H4 (cell line): ENCODE measurements at regions not wholly inside any gene's neighbourhood (a gene's known extent, or its start where the extent isn't known, plus 50 kb on each side); places are given as distances from the start of the nearest gene placed in this dataset.
"Not testable (repeated sequence)": the region's sequence is repeated elsewhere in the genome, so short reads cannot be mapped to it uniquely, and the experiment has no call there.

Source experiments
- DNase-seq: peaks from one replicate; pipeline ENCODE4 v3.0.0-alpha.2; 2015; ENCODE audit warnings: low spot score

- no peak for DNase-seq
These were observed 89.8 kb upstream of the MED13 start for GRCh38 chr17:62154909-62155308.

DNA sequence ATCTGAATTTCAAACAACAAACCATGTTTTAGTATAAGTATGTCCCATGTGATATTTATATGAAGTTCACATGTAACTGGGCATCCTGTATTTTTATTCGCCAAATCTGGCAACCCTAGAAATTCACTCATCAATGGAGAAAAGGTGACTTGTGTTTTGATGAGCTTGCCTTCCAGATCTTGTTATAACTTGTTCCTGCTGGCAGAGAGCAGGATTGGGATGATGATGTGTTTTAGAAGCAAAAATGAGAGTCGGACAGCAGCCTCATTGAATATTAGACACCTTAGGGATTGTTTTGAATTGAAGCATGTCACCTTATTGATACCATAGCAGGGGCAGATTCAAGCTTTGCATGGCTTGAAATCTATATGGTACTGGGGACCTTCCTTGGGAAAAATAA is 85.4 kb upstream of the MED13 start:
- no peak for DNase-seq

DNA sequence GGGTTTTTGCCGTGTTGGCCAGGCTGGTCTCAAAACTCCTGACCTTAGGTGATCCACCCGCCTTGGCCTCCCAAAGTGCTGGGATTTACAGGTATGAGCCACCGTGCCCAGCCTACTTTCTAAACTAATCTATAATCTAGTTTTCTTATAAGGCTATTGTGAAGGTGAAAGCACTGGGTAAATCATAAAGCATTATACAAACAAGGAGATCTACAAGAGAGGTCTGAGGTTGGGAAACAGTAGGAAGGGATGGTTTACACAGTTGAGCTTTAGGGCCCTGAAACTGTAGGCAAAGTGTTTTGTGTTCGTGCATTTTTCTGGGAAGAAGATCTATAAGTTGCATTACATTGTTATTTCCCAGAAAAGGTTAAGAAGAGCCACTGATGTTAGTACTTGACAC is 84.9 kb upstream of the MED13 start:
- DNase-seq, result no peak

DNA sequence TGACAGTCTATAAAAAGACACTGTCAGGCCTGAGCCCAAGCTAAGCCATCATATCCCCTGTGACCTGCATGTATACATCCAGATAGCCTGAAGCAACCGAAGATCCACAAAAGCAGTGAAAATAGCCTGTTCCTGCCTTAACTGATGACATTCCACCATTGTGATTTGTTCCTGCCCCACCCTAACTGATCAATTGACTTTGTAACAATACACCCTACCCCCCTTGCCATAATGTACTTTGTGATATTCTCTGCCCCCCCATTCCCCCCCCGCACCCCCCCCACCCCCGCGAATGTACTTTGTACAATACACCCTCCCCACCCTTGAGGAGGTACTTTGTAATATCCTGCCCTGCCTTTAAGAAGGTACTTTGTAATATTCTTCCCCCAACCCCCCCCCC is 82.2 kb upstream of the MED13 start:
- DNase-seq, result no peak

GRCh38 chr17:62140836-62141235 is 75.8 kb upstream of the MED13 start:
- no peak for DNase-seq

DNA sequence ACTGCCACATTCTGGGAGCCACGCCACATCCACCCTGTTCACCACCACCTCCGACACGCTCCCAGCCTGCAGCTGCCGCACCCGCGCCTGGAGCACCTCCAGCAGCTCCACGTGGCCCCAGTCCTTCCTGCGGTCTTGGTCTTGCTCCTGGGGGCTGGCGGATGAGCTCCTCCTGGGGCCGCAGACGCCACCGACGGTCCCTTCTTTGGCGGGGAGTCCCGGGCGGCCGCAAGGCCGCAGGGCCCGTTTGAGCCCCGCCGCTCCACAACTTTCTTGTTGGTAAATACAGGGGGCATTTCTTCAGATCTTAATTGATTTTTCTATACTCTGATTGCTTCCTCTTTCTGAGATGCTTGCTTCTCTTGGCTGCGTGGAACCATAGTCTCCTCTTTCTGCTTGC is 75.3 kb upstream of the MED13 start:
- DNase-seq, result no peak

DNA sequence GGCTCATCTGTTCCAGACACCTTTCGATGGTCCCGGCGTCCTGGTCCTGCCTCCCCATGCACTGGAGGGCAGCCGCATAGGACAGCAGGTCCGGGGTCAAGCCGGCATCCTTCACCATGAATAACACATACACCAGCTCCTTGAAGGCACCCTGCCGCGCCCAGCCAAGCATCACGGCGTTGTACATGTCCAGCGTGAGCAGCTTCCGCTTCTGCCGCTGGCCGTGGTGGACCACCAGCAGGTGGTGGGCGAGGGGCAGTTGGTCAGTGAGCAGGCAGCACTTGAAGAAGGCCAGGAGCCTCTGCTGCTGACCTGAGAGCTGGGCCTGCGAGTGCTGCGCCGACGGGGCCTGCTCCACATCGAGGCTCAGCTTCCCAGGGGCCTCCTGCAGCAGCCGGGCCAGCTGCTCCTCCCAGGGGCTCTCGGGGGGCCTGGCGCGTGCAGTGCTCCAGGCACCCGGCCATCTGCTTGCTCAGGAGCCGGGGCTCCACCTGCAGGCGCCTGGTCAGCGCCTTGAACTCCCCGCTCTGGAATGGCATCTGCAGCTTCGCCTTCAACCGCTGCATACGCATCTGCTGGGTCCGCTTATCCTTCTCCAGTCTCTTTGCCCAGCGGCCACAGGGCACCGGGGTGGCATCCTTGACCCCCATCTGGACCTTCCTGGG is 74.7 kb upstream of the MED13 start:
- not testable (repeated sequence) for DNase-seq

DNA sequence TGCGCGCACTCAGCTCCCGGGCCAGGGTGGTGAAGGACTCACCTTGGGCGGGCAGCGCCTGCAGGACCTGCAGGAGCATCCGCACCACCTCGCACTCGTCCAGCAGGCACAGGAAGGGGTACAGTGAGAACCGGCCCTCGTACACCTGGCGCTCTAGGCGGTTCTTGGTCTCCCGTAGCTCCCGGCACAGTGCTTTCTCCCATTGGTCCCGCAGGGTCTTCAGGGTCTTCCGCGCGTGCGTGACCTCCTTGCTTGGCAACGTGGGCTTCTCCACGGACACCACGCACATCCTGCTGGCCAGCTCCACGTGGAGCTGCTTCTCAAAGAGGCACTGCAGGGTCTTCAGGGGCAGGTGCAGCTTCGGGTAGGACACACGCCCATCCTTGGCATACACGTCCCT is 74.1 kb upstream of the MED13 start:
- DNase-seq, result no peak

GRCh38 chr17:62138676-62139121 is 73.6 kb upstream of the MED13 start:
- DNase-seq, result not testable (repeated sequence)

DNA sequence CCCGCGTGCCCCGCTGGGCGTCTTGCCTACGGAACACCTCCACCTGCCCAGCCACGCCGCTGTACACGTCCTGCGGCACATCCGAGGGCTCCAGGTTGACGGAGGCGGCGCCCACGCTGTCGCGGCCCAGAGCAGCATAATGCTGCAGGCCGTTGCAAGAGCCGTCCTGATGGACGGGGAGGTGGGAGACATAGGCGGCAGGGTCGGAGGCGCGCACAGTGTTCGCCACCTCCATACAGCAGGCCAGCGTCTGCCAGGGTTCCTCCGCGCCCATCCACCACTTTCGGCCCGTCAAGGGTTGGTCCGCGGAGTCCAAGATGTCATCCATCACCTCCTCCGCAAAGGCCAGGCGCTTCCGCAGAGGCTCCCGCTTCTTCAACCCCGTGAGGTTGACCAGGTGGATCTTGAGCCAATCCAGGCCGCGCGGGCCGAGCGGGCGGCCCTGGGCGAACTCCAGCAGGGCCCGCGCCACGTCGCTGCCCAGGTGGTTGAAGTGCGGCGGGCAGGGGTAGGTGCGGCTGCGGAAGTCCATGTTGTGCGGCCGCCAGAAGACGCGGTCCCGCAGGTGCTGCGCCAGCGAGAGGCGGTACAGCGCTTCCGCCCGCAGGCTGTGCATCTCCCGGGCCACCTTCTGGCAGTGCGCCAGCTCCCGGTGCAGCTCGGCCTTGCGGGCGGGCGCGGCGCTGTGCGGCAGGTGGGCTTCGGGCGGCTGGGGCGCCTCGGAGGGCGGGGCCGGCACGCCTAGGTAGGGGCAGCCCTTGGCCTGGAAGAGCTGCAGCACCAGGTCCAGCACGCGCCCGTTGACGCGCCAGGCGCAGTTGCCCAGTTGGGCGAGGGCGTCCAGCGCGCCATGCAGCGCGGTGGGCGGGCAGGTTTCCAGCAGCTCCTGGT is 72.9 kb upstream of the MED13 start:
- not testable (repeated sequence) for DNase-seq

GRCh38 chr17:62137013-62137733 is 72.1 kb upstream of the MED13 start:
- not testable (repeated sequence) for DNase-seq

DNA sequence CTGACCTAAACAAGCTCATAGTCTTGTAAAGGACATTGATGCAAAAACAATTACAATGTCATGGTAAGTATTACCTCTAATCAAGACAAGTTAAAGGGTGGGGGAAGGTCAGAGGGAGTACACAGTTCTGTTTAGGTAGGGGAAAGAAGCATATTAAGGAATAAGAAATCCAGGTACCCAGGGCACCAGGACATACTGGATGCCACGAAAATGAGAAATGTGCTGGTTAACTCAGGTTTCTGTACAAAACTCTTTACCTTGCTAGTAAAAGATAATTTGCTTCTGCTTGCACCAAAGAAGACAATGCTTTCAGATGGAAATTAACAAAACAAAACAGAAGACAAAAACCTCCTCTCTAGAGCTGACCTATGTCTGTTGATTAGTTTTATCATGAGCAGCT is 70.7 kb upstream of the MED13 start:
- DNase-seq, result no peak

DNA sequence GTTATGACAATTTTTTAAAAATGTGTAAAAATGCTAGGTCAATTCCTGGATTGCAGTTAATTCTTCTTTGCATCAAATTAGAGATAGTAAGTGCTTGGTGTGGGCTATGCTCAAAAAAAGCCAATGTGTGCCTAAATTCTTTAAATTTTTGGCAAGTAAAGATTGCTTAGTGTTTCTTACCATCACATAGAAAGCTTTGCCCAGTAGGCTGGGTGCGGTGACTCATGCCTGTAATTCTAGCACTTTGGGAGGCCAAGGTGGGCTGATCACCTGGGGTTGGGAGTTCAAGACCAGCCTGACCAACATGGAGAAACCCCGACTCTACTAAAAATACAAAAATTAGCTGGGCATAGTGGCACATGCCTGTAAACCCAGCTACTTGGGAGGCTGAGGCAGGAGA is 70.0 kb upstream of the MED13 start:
- DNase-seq, result not testable (repeated sequence)

- DNase-seq, result no peak
These were observed 69.3 kb upstream of the MED13 start for GRCh38 chr17:62134397-62134796.

GRCh38 chr17:62131271-62131670 is 66.2 kb upstream of the MED13 start:
- DNase-seq, result not testable (repeated sequence)

GRCh38 chr17:62130739-62131138 is 65.7 kb upstream of the MED13 start:
- DNase-seq, result no peak

DNA sequence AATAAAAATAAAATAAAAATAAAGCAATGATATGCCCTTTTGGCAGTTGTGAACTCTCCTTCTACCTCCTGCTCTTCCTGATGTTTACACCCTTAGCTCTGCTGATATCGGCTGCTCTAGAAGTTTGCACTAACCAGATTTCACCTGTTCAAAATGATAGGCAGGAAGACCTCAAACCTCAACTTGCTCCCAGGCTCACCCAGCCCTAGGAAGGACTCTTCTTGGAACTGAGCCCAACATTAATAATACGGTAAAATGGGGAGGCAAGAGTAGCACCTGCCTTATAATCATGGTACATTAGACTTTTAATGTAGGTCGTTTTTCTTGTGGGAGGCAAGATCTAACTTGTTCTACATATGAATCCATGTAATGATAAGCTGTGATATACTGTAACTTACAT is 61.2 kb upstream of the MED13 start:
- no peak for DNase-seq

GRCh38 chr17:62125307-62125706 is 60.2 kb upstream of the MED13 start:
- no peak for DNase-seq

DNA sequence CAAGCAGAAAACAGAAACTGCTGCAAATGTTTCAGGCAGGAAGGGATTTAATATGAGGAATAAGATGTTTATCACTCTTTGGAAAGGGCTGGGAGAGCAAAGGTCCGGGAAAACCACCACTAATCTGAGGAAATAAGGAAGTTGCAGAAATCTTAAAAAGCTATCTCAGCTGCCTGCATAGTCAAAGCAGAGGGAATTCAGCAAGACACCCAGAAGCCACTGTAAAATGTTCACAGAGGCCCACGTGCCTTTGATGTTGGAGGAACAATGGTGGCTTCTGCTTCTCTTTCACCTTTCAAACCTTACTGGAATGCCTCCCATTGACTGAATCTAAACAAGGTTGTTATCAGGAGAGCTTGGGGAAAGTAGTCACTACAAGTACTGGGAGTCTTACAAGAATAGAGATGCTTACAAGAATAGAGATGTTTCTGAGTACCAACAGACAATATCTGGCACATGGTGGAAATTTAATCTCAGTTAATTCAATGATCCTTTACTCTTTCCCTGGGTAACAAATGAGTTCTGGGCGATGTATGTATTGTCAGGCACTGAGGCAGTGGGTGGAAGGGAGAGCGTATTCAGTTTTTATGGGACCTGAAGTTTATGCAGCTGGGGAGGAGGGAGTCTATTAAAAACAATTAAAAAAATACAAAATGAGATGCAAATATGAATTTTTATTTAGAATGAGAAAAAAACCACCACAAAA is 56.1 kb upstream of the MED13 start:
- no peak for DNase-seq

DNA sequence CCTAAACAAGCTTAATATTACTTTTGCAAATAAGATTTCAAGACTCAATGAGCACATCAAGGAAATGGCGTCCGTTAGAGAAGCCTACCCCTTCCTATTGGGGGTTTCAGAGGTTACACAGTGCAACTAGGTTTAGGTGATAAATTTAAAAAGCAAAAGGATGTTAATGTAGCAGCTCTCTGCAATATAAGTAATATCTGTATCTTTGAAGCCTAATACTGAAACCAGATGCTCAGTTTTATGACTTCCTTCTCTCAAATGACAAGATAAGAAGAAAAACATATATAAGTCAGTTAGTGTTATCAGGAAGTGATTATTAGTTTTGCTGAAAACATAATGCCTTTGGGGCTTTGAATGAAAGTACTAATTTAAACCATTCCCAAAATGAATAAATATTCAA is 54.3 kb upstream of the MED13 start:
- no peak for DNase-seq
